DOHH2 (cell line): ENCODE measurements at regions not wholly inside any gene's neighbourhood (a gene's known extent, or its start where the extent isn't known, plus 50 kb on each side); places are given as distances from the start of the nearest gene placed in this dataset.

Experiments
- EZH2phosphoT487 ChIP-seq: fragments of 200-600 bp; sonication (generic); IDR thresholded peaks from 2 replicates; pipeline ENCODE4 v1.6.1; 2017; ENCODE audit warnings: borderline replicate concordance, mild to moderate bottlenecking, antibody characterized with exemption, low read length, moderate library complexity, mixed read lengths
- TF ChIP-seq, protein P1 (sequence below): fragments of 200-600 bp; sonication (generic); IDR thresholded peaks from one replicate; pipeline ENCODE4 v1.5.1; 2014; ENCODE audit warnings: antibody characterized with exemption, mild to moderate bottlenecking, low read depth, low read length; ENCODE audit not compliant: poor library complexity, severe bottlenecking

GRCh38 chr6:9437836-9438235 is 977.0 kb downstream of the TFAP2A start:
- TF ChIP-seq, protein P1, sequence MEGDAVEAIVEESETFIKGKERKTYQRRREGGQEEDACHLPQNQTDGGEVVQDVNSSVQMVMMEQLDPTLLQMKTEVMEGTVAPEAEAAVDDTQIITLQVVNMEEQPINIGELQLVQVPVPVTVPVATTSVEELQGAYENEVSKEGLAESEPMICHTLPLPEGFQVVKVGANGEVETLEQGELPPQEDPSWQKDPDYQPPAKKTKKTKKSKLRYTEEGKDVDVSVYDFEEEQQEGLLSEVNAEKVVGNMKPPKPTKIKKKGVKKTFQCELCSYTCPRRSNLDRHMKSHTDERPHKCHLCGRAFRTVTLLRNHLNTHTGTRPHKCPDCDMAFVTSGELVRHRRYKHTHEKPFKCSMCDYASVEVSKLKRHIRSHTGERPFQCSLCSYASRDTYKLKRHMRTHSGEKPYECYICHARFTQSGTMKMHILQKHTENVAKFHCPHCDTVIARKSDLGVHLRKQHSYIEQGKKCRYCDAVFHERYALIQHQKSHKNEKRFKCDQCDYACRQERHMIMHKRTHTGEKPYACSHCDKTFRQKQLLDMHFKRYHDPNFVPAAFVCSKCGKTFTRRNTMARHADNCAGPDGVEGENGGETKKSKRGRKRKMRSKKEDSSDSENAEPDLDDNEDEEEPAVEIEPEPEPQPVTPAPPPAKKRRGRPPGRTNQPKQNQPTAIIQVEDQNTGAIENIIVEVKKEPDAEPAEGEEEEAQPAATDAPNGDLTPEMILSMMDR: no peak
- no peak for TF ChIP-seq EZH2phosphoT487
